Pancreas (tissue), 10 donors: ENCODE measurements at regions not wholly inside any gene's neighbourhood (a gene's known extent, or its start where the extent isn't known, plus 50 kb on each side); places are given as distances from the start of the nearest gene placed in this dataset.
"Not testable (repeated sequence)": the region's sequence is repeated elsewhere in the genome, so short reads cannot be mapped to it uniquely, and the experiment has no call there.

Experiments used
- ATAC-seq, 4 donors: fragments of 200-7000 bp; cut with Tn5 transposase; one replicate each; pipeline versions ENCODE4 v1.8.0 to v1.9.1; 2020; ENCODE audit warnings: mild to moderate bottlenecking in 4 of 4, moderate library complexity in 4 of 4
- DNase-seq, 6 donors: peaks; one replicate each; pipeline ENCODE4 v3.0.0-alpha.2; 2020
- FAIRE-seq: peaks from 2 replicates; lab custom pipeline; 2012; peaks lifted over from hg19 to GRCh38; lab: Jason Lieb, UNC
- H3K27ac ChIP-seq, 4 donors: fragments of 200-600 bp; sonication (generic); 1 replicate in 3 of 4; 2 replicates in 1 of 4; pipeline versions ENCODE4 v1.5.0 to v1.8.0; 2020
- H3K27me3 ChIP-seq, 4 donors: fragments of 200-600 bp; one replicate each; pipeline ENCODE4 v1.8.0; 2021
- H3K36me3 ChIP-seq, 3 donors: fragments of 200-600 bp; sonication (generic) in 1 of 3; one replicate each; pipeline versions ENCODE4 v1.5.0 to v1.8.0; 2020 to 2021
- H3K4me1 ChIP-seq, 3 donors: fragments of 200-600 bp; one replicate each; pipeline ENCODE4 v1.8.0; 2021
- H3K4me3 ChIP-seq, 4 donors: fragments of 200-600 bp; sonication (generic) in 2 of 4; one replicate each; pipeline versions ENCODE4 v1.5.0 to v1.8.0; 2020 to 2021
- H3K9me3 ChIP-seq, 4 donors: fragments of 200-600 bp; one replicate each; pipeline ENCODE4 v1.8.0; 2021
- CTCF ChIP-seq, 4 donors: fragments of 200-600 bp; sonication (generic) in 3 of 4; IDR thresholded peaks; one replicate each; pipeline versions ENCODE4 v1.5.0 to v1.8.0; 2021; ENCODE audit warnings: antibody characterized with exemption in 4 of 4
- WGBS, 2 donors: extraction: QIAGEN DNeasy Blood & Tissue Kit; methylation state at CpG; one replicate each; pipeline ENCODE4 v1.1.7; 2013; 5-methylcytosine and 5-hydroxymethylcytosine counted together
- intact Hi-C, 3 donors: fragments of 100-400 bp; cut with DNase I; formaldehyde crosslinking; loops; one replicate each; pipeline versions ENCODE4 v1.11.1 to v1.14.2; 2022
- donor health status: healthy with polysubstance abuse.
- donor health status: DM: no; HTN: no; CAD: no; lungs with moderate emphysema.
- donor health status: DM: no; HTN: no; CAD: no.
- donor health status: control.
- donor health status: control.
- donor health status: Bipolar disorder and iron deficiency.
- donor health status: DM: yes; HTN: yes; CAD: no.
- donor health status: DM: no; HTN: no; CAD: no.
- donor health status: DM: no; HTN: no; CAD: no.
- donor health status: DM: yes; HTN: yes; CAD: no.

- H3K27ac ChIP-seq: no peak overlapping the region
- intact Hi-C loops: no loop called here
- WGBS, 2 donors: 83 to 84% methylated on average over 1 of the region's 1 CpG
- no peaks in the 10 kb centered on the region for H3K4me1 ChIP-seq
- H3K27me3 ChIP-seq: no peaks in the 10 kb centered on the region
- no peaks in the 10 kb centered on the region for H3K36me3 ChIP-seq
- DNase-seq (no peak), FAIRE-seq (no peak), ATAC-seq (no peak)
- H3K4me3 ChIP-seq: no peak overlapping the region
- TF ChIP-seq CTCF (IDR thresholded peaks at IDR 0.05): no peak
- H3K9me3 ChIP-seq: no peaks in the 10 kb centered on the region
Observed at GRCh38 chr5:12566441-12566840, 662.2 kb upstream of the CTNND2 start.

- no peak overlapping the region for H3K4me3 ChIP-seq
- no peak for TF ChIP-seq CTCF (IDR thresholded peaks at IDR 0.05)
- H3K4me1 ChIP-seq: no peaks in the 10 kb centered on the region
- no peak overlapping the region for H3K27ac ChIP-seq
- H3K9me3 ChIP-seq: no peaks in the 10 kb centered on the region
- no peaks in the 10 kb centered on the region for H3K27me3 ChIP-seq
- DNase-seq (no peak), FAIRE-seq (no peak), ATAC-seq (no peak)
- H3K36me3 ChIP-seq: no peaks in the 10 kb centered on the region
- WGBS, 2 donors: 38 to 45% methylated on average over 2 of the region's 2 CpGs
- intact Hi-C loops: no loop called here
Observed at GRCh38 chr5:12557012-12557411, 652.8 kb upstream of the CTNND2 start.

GRCh38 chr5:12526113-12526512, 621.9 kb upstream of the CTNND2 start:
- intact Hi-C loops: no loop called here
- Histone ChIP-seq H3K27ac (no peak overlapping the region), H3K27me3 (no peaks in the 10 kb centered on the region), H3K4me3 (no peak overlapping the region), H3K4me1 (no peaks in the 10 kb centered on the region), H3K9me3 (no peaks in the 10 kb centered on the region), H3K36me3 (no peaks in the 10 kb centered on the region)
- ATAC-seq: no peak
- FAIRE-seq: no peak
- WGBS, 2 donors: 83 to 93% methylated on average over 1 of the region's 1 CpG
- DNase-seq: no peak
- no peak for TF ChIP-seq CTCF (IDR thresholded peaks at IDR 0.05)

GRCh38 chr5:12522116-12522515, 617.9 kb upstream of the CTNND2 start:
- WGBS, 2 donors: 42 to 53% methylated on average over 5 of the region's 5 CpGs
- H3K9me3 ChIP-seq: no peaks in the 10 kb centered on the region
- H3K4me1 ChIP-seq: no peaks in the 10 kb centered on the region
- DNase-seq: no peak
- no peak overlapping the region for H3K4me3 ChIP-seq
- no peak overlapping the region for H3K27ac ChIP-seq
- intact Hi-C loops: no loop called here
- no peak for TF ChIP-seq CTCF (IDR thresholded peaks at IDR 0.05)
- H3K36me3 ChIP-seq: no peaks in the 10 kb centered on the region
- no peak for ATAC-seq
- FAIRE-seq: no peak
- no peaks in the 10 kb centered on the region for H3K27me3 ChIP-seq

GRCh38 chr5:12504983-12505382, 600.7 kb upstream of the CTNND2 start:
- H3K4me1 ChIP-seq, H3K36me3 ChIP-seq, H3K4me3 ChIP-seq, H3K27ac ChIP-seq, intact Hi-C loops, H3K9me3 ChIP-seq, ATAC-seq, DNase-seq, H3K27me3 ChIP-seq, FAIRE-seq: not testable (repeated sequence)
- 55 to 74% methylated on average over 1 of the region's 1 CpG for WGBS, 2 donors

- no peaks in the 10 kb centered on the region for H3K9me3 ChIP-seq
- DNase-seq: peak in 1 of 6 donors; percentile 25
- TF ChIP-seq CTCF (IDR thresholded peaks at IDR 0.05): no peak
- no peak overlapping the region for H3K4me3 ChIP-seq
- ATAC-seq: no peak
- intact Hi-C loops: no loop called here
- FAIRE-seq: no peak
- H3K4me1 ChIP-seq: no peaks in the 10 kb centered on the region
- H3K27ac ChIP-seq: no peak overlapping the region
- WGBS, 2 donors: 57 to 65% methylated on average over 3 of the region's 3 CpGs
- no peaks in the 10 kb centered on the region for H3K36me3 ChIP-seq
- no peaks in the 10 kb centered on the region for H3K27me3 ChIP-seq
Observed at GRCh38 chr5:12488161-12488560, 583.9 kb upstream of the CTNND2 start.
